CD14-positive monocyte (primary cell): ENCODE measurements at regions not wholly inside any gene's neighbourhood (a gene's known extent, or its start where the extent isn't known, plus 50 kb on each side); places are given as distances from the start of the nearest gene placed in this dataset.

Experiments used
- DNase-seq, 3 donors: peaks; one replicate each; pipeline ENCODE4 v3.0.0-alpha.2; 2011 to 2022
- H2AFZ ChIP-seq: 2 replicates; pipeline ENCODE4 v1.6.0; 2012; ENCODE audit warnings: mild to moderate bottlenecking, low read depth, low read length, inconsistent platforms; ENCODE audit not compliant: insufficient read depth, poor library complexity, severe bottlenecking
- H3K27ac ChIP-seq, 2 donors: 1 replicate in 1 of 2; 2 replicates in 1 of 2; pipeline ENCODE4 v1.5.1; 2012 to 2013; ENCODE audit warnings: low read length in 2 of 2, control low read depth in 1 of 2, inconsistent platforms in 1 of 2, low read depth in 1 of 2, mild to moderate bottlenecking in 1 of 2
- H3K27me3 ChIP-seq, 2 donors: one replicate each; pipeline versions ENCODE4 v1.6.0 to v1.6.1; 2011 to 2013; ENCODE audit warnings: low read length in 2 of 2; ENCODE audit not compliant: control insufficient read depth in 2 of 2, insufficient read depth in 2 of 2
- H3K36me3 ChIP-seq, 2 donors: replicated peaks in 1 of 2; 1 replicate in 1 of 2; 2 replicates in 1 of 2; pipeline versions ENCODE4 v1.5.1 to v1.6.1; 2012 to 2013; ENCODE audit warnings: low read length in 2 of 2, control low read depth in 1 of 2, inconsistent platforms in 1 of 2, mild to moderate bottlenecking in 1 of 2; ENCODE audit not compliant: insufficient read depth in 2 of 2, control insufficient read depth in 1 of 2
- H3K4me1 ChIP-seq, 2 donors: 1 replicate in 1 of 2; 2 replicates in 1 of 2; pipeline versions ENCODE4 v1.5.1 to v1.6.1; 2012 to 2013; ENCODE audit warnings: low read length in 2 of 2, control low read depth in 1 of 2, inconsistent platforms in 1 of 2, mild to moderate bottlenecking in 1 of 2, moderate library complexity in 1 of 2; ENCODE audit not compliant: insufficient read depth in 2 of 2, control insufficient read depth in 1 of 2
- H3K4me2 ChIP-seq: replicated peaks from 2 replicates; pipeline ENCODE3; 2012; ENCODE audit warnings: low read length, moderate library complexity, mild to moderate bottlenecking; ENCODE audit not compliant: poor library complexity, severe bottlenecking; ENCODE audit errors: extremely low read depth
- H3K4me3 ChIP-seq, 3 experiments: fragments of 200-600 bp in 1 of 3; sonication (generic) in 1 of 3; replicated peaks in 1 of 3; 1 replicate in 2 of 3; 2 replicates in 1 of 3; pipeline ENCODE4 v1.5.1; 2011 to 2013; ENCODE audit warnings: low read length in 3 of 3, mild to moderate bottlenecking in 3 of 3, control low read depth in 2 of 3, low read depth in 2 of 3, inconsistent platforms in 1 of 3, moderate library complexity in 1 of 3
- H3K79me2 ChIP-seq: 2 replicates; pipeline ENCODE4 v1.6.0; 2012; ENCODE audit warnings: mild to moderate bottlenecking, control low read depth, inconsistent platforms, low read length, moderate library complexity; ENCODE audit not compliant: insufficient read depth
- H3K9ac ChIP-seq: 2 replicates; pipeline ENCODE4 v1.6.0; 2017; ENCODE audit warnings: low read length, mild to moderate bottlenecking; ENCODE audit not compliant: insufficient read depth, poor library complexity, severe bottlenecking
- H3K9me3 ChIP-seq, 2 donors: replicated peaks in 1 of 2; 1 replicate in 1 of 2; 2 replicates in 1 of 2; pipeline versions ENCODE4 v1.5.1 to v1.6.1; 2012 to 2013; ENCODE audit warnings: low read length in 2 of 2, control low read depth in 1 of 2; ENCODE audit not compliant: control insufficient read depth in 1 of 2, insufficient read depth in 1 of 2
- H4K20me1 ChIP-seq: 2 replicates; pipeline ENCODE4 v1.6.0; 2012; ENCODE audit warnings: mild to moderate bottlenecking, low read length, control low read depth, moderate library complexity; ENCODE audit not compliant: insufficient read depth
- H3K27ac Mint-ChIP-seq, 7 donors: one replicate each; pipeline ENCODE4 v1.8.0; 2020; ENCODE audit warnings: mild to moderate bottlenecking in 7 of 7, mixed read lengths in 7 of 7, moderate library complexity in 6 of 7, inconsistent platforms in 2 of 7
- H3K27me3 Mint-ChIP-seq, 3 donors: one replicate each; pipeline ENCODE4 v1.8.0; 2021 to 2022; ENCODE audit warnings: low read depth in 3 of 3, mild to moderate bottlenecking in 3 of 3, mixed read lengths in 3 of 3, moderate library complexity in 3 of 3, inconsistent platforms in 1 of 3
- H3K36me3 Mint-ChIP-seq, 2 donors: one replicate each; pipeline ENCODE4 v1.8.0; 2020; ENCODE audit warnings: mixed read lengths in 2 of 2, inconsistent platforms in 1 of 2, mild to moderate bottlenecking in 1 of 2
- H3K4me1 Mint-ChIP-seq: one replicate; pipeline ENCODE4 v1.8.0; 2020; ENCODE audit warnings: mild to moderate bottlenecking, mixed read lengths
- H3K4me3 Mint-ChIP-seq, 2 donors: one replicate each; pipeline ENCODE4 v1.8.0; 2020; ENCODE audit warnings: mild to moderate bottlenecking in 2 of 2, mixed read lengths in 2 of 2, moderate library complexity in 1 of 2
- H3K9me3 Mint-ChIP-seq, 7 donors: one replicate each; pipeline ENCODE4 v1.8.0; 2020 to 2022; ENCODE audit warnings: mixed read lengths in 7 of 7, mild to moderate bottlenecking in 6 of 7, moderate library complexity in 6 of 7, inconsistent platforms in 2 of 7
- WGBS: methylation state at CpG from one replicate; pipeline ENCODE4 v1.1.5; 2013; ENCODE audit warnings: missing lambda C conversion rate; ENCODE audit not compliant: insufficient coverage; 5-methylcytosine and 5-hydroxymethylcytosine counted together
- intact Hi-C, 2 donors: fragments of 100-400 bp; cut with micrococcal nuclease; formaldehyde crosslinking; loops; one replicate each; pipeline versions ENCODE4 v1.15.0 to v1.15.1; 2023
- TF ChIP-seq, protein P1 (sequence below): fragments of 200-600 bp; IDR thresholded peaks from one replicate; pipeline ENCODE4 v1.8.0; 2022; ENCODE audit warnings: antibody characterized with exemption, mild to moderate bottlenecking

DNA sequence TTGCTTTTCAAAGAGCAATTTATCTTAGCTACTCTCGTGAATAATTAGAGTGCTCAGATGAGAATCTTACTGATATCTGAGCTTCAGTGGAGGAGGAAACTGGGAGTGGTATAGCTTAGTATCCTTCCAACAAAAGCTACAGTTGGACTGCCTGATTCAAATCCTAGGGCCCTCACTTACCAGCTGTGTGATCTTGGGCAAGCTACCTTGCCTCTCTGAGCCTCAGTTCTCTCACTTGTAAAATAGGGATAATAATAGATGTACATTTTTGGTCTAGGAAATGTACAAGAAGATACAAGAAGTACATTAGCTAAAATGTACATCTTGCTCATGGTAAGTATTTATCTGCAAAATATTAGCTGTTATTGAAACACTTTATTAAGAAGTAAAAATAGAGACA is 502.0 kb downstream of the HAPSTR1 start:
- H3K4me3 Mint-ChIP-seq, result no peak overlapping the region
- H3K27me3 Mint-ChIP-seq, result no peaks in the 10 kb centered on the region
- Histone ChIP-seq H3K9ac (no peak overlapping the region), H3K36me3 (no peaks in the 10 kb centered on the region), H3K79me2 (no peaks in the 10 kb centered on the region), H3K4me3 (no peak overlapping the region), H3K27me3 (no peaks in the 10 kb centered on the region), H4K20me1 (no peaks in the 10 kb centered on the region), H3K4me1 (no peaks in the 10 kb centered on the region), H3K4me2 (no peak overlapping the region), H3K27ac (no peak overlapping the region), H2AFZ (no peak overlapping the region), H3K9me3 (peaks cover 0 to 4% of the 10 kb centered on the region in 2 donors)
- no CpG with 5 or more reads among the region's 1 CpG for WGBS
- intact Hi-C loops, result no loop called here
- H3K36me3 Mint-ChIP-seq, result no peaks in the 10 kb centered on the region
- no peak for DNase-seq
- no peak overlapping the region for H3K27ac Mint-ChIP-seq
- peaks cover 0 to 12% (median 4%) of the 10 kb centered on the region in 7 donors for H3K9me3 Mint-ChIP-seq
- TF ChIP-seq, protein P1, sequence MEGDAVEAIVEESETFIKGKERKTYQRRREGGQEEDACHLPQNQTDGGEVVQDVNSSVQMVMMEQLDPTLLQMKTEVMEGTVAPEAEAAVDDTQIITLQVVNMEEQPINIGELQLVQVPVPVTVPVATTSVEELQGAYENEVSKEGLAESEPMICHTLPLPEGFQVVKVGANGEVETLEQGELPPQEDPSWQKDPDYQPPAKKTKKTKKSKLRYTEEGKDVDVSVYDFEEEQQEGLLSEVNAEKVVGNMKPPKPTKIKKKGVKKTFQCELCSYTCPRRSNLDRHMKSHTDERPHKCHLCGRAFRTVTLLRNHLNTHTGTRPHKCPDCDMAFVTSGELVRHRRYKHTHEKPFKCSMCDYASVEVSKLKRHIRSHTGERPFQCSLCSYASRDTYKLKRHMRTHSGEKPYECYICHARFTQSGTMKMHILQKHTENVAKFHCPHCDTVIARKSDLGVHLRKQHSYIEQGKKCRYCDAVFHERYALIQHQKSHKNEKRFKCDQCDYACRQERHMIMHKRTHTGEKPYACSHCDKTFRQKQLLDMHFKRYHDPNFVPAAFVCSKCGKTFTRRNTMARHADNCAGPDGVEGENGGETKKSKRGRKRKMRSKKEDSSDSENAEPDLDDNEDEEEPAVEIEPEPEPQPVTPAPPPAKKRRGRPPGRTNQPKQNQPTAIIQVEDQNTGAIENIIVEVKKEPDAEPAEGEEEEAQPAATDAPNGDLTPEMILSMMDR, result no peak
- no peaks in the 10 kb centered on the region for H3K4me1 Mint-ChIP-seq

DNA sequence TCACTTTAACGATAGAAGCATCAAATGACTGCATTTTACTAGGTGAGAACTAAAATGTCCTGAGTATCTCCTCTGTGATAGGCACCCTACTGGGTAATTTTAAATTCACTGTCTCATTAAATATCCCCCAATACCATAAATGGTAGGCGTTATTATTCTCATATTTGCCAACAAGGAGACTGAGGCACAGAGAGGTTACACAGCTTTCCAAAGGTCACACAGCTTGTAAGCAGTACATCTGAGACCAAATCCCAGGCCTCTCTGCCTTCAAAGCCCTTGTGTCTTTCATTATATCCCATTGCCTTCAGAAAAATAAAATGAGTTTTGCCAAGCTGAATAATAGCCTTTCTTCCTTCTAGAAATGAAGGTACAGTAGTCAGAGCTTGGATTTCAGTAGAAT is 502.6 kb downstream of the HAPSTR1 start:
- Histone ChIP-seq H3K27me3 (no peaks in the 10 kb centered on the region), H3K4me3 (no peak overlapping the region), H4K20me1 (no peaks in the 10 kb centered on the region), H3K4me2 (no peak overlapping the region), H3K36me3 (no peaks in the 10 kb centered on the region), H3K79me2 (no peaks in the 10 kb centered on the region), H3K27ac (no peak overlapping the region), H2AFZ (no peak overlapping the region), H3K9ac (no peak overlapping the region), H3K9me3 (peaks cover 0 to 4% of the 10 kb centered on the region in 2 donors), H3K4me1 (no peaks in the 10 kb centered on the region)
- Mint-ChIP-seq H3K27ac (no peak overlapping the region), H3K9me3 (peaks cover 0 to 12% (median 4%) of the 10 kb centered on the region in 7 donors), H3K27me3 (no peaks in the 10 kb centered on the region), H3K4me3 (no peak overlapping the region), H3K4me1 (no peaks in the 10 kb centered on the region), H3K36me3 (no peaks in the 10 kb centered on the region)
- no peak for DNase-seq
- intact Hi-C loops, result no loop called here
- TF ChIP-seq, protein P1, result no peak
- WGBS, result 91% methylated on average over 1 of the region's 2 CpGs
